ENCODE measurements at regions not wholly inside any gene's neighbourhood (a gene's known extent, or its start where the extent isn't known, plus 50 kb on each side); places are given as distances from the start of the nearest gene placed in this dataset.

GRCh38 chr2:221073326-221074049 lies 498.6 kb downstream of the EPHA4 start:
- no peak for DNase-seq (ENCODE audit: low read depth)
- TF ChIP-seq, protein P1, sequence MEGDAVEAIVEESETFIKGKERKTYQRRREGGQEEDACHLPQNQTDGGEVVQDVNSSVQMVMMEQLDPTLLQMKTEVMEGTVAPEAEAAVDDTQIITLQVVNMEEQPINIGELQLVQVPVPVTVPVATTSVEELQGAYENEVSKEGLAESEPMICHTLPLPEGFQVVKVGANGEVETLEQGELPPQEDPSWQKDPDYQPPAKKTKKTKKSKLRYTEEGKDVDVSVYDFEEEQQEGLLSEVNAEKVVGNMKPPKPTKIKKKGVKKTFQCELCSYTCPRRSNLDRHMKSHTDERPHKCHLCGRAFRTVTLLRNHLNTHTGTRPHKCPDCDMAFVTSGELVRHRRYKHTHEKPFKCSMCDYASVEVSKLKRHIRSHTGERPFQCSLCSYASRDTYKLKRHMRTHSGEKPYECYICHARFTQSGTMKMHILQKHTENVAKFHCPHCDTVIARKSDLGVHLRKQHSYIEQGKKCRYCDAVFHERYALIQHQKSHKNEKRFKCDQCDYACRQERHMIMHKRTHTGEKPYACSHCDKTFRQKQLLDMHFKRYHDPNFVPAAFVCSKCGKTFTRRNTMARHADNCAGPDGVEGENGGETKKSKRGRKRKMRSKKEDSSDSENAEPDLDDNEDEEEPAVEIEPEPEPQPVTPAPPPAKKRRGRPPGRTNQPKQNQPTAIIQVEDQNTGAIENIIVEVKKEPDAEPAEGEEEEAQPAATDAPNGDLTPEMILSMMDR (conservative IDR thresholded peaks at IDR 0.05; ENCODE audit: low read length) = no peak

GRCh38 chr2:221074238-221074637 lies 497.9 kb downstream of the EPHA4 start:
- no peak for DNase-seq (ENCODE audit: low read depth)
- H3K4me3 ChIP-seq (ENCODE audit: low read length) = no peak overlapping the region
- TF ChIP-seq, protein P1 (conservative IDR thresholded peaks at IDR 0.05; ENCODE audit: low read length) = no peak

More at GRCh38 chr2:221073326-221074049, 498.6 kb downstream of the EPHA4 start:
- no peak overlapping the region for H3K4me3 ChIP-seq (ENCODE audit: low read length)

DNA sequence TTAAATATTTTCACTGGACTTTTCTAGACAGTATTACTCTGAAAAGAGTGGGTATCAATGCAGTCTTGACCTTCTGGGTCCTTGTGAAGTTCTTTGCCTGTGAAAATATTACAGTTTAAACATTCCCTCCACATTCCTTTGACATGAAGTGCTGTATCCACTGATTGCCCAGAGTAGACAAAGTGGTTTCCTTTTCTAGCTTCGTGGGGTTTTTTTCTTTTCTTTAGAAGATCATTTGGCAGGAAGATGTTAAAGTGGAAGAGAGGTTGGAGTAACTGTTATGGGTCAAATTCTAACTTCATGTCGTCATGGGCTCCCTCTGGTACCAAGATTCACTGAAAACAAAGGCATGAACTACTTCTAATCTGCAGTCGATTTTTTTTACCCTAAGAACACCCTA lies 496.9 kb downstream of the EPHA4 start:
- peak; percentile 37 for DNase-seq (ENCODE audit: low read depth)
- H3K4me3 ChIP-seq (ENCODE audit: low read length) = no peak overlapping the region
- TF ChIP-seq, protein P1 (conservative IDR thresholded peaks at IDR 0.05; ENCODE audit: low read length) = no peak

- no peak overlapping the region for H3K4me3 ChIP-seq (ENCODE audit: low read length)
- TF ChIP-seq, protein P1 (conservative IDR thresholded peaks at IDR 0.05; ENCODE audit: low read length) = no peak
- no peak for DNase-seq (ENCODE audit: low read depth)
Observed at GRCh38 chr2:221077251-221077650, 494.9 kb downstream of the EPHA4 start.

- no peak overlapping the region for H3K4me3 ChIP-seq (ENCODE audit: low read length)
- TF ChIP-seq, protein P1 (conservative IDR thresholded peaks at IDR 0.05; ENCODE audit: low read length) = no peak
- DNase-seq (ENCODE audit: low read depth) = no peak
Observed at GRCh38 chr2:221077799-221078198, 494.3 kb downstream of the EPHA4 start.

DNA sequence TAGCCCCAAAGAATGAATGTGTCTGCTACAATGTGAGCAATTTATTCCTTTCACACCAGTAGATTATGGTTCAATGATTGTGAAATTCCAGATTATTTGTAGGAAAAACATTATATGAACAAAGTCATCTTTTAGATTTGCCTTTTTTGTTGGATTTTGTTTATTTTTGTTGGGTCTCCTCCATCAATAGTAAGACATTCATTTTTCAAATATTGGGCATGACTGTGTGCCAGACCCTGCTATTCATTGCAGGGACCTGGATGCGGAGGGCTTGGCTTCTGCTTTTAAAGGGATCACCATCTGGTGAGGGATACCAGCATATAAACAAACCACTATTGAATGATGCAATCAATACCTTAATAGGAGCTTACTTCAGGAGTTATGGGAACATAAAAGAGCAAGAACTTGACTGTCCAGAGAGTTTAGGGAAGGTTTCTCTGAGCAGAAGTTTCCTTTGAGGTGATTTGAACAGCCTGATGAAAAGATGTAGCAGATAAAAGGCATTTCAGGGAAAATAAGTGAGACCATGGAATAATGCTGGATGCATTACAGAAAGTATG lies 486.7 kb downstream of the EPHA4 start:
- peak; percentile 39 for DNase-seq (ENCODE audit: low read depth)
- no peak overlapping the region for H3K4me3 ChIP-seq (ENCODE audit: low read length)
- TF ChIP-seq, protein P1 (conservative IDR thresholded peaks at IDR 0.05; ENCODE audit: low read length) = no peak

DNA sequence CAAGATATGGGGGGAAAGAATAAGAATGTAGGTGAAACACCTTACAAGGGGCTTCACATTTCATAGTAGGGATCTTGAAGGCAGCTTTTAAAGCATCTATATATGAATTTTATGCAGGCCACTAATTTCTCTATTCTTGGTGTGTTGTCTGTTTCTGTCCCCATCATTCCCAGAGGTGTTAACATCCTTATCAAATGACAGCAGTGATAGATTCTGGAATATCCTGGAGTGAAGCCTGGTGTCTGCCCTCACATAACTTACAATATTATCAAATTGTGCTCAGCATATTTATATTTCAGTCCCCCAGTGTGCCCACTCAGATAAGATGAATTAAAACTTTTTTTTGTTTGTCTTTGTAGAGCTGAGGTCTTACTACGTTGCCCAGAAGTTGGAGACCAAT lies 486.2 kb downstream of the EPHA4 start:
- no peak for DNase-seq (ENCODE audit: low read depth)
- no peak overlapping the region for H3K4me3 ChIP-seq (ENCODE audit: low read length)
- TF ChIP-seq, protein P1 (conservative IDR thresholded peaks at IDR 0.05; ENCODE audit: low read length) = no peak

Data from AG10803 (cell line).